Epidermal melanocyte (primary cell): ENCODE measurements at regions not wholly inside any gene's neighbourhood (a gene's known extent, or its start where the extent isn't known, plus 50 kb on each side); places are given as distances from the start of the nearest gene placed in this dataset.

ENCODE experiments used
- DNase-seq: peaks from one replicate; pipeline ENCODE4 v3.0.0; 2011; ENCODE audit warnings: low spot score; ENCODE audit not compliant: insufficient read length

DNA sequence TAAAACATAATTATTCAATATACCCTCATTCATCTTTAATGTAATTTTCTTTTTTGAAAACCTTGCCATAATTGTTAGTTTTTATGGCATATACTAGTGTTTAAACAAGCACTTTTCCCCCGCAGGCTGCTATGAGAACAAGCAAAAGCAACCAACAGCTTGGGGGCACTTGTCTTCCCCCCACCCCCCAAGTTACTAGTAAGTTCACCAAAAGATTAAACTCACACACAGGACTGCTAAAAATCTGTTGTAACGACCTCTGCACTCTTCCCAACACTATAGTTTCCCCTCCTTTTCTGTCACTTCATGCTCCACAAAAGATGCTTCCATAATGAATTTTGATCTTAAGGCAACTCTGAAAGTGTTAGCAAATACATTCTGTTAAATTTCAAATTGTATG lies 474.9 kb upstream of the SOX5 start:
- no peak for DNase-seq

- DNase-seq, result no peak
These were observed 474.1 kb upstream of the SOX5 start for GRCh38 chr12:24423611-24424010.

DNA sequence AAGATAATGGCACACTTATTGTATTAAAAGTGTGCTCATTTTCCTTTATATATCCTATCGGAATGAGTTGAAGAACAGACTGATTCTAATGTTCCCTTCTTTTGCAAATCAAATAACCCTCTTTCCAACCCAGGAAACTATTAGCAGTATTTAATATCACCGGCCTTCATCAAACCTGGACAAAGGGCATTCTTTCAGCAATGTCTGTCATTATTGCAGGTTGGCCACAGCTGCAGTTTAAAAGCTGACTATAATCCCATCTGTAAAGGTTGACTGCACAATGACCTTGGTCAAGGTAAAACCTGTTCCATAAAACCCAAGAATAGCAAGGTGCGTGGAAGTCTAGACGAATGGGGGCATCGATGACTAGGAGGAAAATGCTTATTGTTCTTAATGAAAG lies 472.3 kb upstream of the SOX5 start:
- no peak for DNase-seq

GRCh38 chr12:24418157-24418556 lies 468.7 kb upstream of the SOX5 start:
- DNase-seq, result no peak

DNA sequence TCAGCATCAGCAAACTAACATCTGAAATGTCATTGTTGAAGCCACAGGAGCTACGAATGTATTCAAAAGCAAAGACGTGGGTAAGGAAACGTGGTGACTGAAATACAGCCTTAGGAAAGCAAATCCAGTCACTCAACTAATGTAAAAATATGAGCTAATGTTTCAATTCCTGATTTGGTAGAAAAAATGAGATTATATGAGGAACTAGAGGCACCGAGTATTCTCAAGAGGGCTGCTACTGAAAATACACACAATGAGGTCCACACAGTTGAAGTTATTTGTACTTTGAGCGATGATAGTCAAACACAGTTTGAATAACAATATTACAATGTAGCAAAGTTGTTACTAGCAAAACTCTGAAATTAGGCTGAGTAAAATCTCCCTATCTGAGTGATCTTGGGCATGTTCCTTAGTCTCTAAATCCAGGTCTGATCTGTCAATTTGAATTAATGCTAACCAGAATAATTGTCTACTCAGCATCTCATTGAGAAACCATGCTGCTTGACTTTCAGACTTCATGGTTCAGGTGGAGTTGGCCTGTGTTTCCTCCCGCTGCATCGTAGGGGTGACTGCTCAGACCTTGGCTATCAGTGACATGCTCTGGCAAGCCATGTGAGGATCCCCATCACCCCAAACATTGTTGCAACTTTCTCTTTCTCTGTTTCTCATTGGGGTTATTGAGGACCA lies 467.1 kb upstream of the SOX5 start:
- DNase-seq, result no peak

DNA sequence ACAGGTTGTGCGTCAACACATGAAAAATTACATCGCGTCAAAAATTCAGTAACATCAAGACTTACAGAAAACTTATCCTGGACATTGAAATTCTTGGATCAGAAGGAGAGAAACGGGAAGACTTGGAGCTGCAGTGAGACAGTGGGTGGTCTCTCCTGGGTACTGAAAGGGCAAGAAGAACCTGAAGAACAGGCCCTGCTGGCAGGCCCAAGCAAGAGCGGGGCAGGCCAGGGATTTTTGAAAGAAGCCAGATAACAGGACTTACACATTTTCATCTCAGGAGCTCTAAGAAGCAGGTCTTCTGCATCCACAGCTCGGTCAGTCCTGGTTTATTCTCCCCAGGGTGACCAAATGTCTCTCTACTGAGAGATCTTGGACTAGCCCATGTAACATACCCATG lies 466.5 kb upstream of the SOX5 start:
- no peak for DNase-seq

DNA sequence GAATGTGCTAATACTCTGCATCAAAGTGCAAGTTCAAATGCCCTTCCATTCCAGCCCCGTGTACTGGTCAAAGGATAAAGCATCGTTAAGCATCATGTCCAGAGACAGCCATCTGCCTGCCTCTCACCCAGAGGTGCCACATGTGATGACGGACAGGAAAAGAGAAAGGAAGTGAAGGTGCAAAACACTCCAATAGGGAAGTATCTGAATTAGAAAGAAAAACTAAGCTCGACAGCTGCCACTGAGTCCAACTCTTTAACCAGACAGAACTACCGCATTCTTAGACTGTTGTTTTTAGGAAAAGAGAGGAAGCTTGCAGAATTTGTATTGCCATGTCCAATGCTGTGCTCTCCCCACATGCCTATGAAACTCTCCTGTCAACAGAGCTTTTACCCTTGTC lies 465.0 kb upstream of the SOX5 start:
- no peak for DNase-seq

DNA sequence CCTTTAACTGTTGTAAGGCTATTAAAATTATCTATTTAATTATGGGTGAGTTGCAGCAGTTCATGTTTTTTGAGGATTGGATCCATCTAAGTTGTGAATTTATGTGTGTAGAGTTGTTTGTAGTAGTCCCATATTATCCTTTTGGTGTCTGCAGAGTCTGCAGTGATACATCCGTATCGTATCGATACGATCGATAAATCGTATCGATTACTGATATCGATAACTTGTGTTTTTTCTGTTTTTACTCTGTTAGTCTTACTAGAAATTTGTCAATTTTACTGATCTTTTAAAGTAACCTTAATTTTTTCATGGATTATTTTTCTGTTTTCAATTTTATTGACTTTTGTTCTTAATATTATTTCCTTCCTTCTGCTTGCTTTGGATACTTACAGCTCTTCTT lies 462.5 kb upstream of the SOX5 start:
- no peak for DNase-seq

- no peak for DNase-seq
These were observed 460.4 kb upstream of the SOX5 start for GRCh38 chr12:24409868-24410267.

GRCh38 chr12:24408305-24408704 lies 458.8 kb upstream of the SOX5 start:
- DNase-seq, result no peak

- DNase-seq, result no peak
These were observed 458.4 kb upstream of the SOX5 start for GRCh38 chr12:24407884-24408283.

- DNase-seq, result no peak
These were observed 454.8 kb upstream of the SOX5 start for GRCh38 chr12:24404086-24404815.

DNA sequence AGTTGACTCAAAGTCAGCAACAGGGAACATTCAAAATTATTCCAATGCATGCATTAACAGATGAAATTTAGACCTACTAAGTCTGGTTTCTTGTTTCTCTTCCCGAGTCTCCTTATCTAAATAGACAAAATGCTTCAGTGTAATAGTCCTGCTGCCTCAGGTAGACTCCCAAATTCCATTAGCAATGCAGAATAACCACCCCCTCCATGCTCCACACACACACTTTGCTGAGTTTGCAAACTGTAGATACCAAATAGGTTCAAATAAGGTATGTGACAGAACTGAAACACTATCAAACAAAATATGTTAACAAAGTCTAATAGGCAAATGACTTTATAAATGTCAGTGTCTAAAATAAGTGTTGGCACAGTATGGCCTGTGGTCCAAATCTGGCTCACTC lies 451.1 kb upstream of the SOX5 start:
- DNase-seq, result no peak

DNA sequence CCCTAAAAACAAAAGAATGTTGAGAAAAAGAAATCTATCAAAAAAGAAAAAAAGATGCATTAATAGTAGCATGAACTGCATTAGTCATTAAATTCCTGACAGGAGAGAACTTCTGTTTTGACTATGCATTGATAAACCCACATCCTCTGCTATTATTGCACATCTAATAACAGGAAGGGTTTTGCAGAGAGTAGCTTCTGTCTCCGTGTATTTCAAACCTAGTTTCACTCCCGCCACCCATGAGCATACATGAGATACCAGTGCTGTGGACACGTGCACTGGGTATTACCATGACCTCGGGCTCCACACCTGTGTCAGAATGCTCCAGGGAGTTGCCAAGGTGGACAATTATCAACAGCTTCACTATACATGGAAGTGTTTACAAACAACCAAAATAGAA lies 449.1 kb upstream of the SOX5 start:
- no peak for DNase-seq

- no peak for DNase-seq
These were observed 446.8 kb upstream of the SOX5 start for GRCh38 chr12:24396224-24396623.

DNA sequence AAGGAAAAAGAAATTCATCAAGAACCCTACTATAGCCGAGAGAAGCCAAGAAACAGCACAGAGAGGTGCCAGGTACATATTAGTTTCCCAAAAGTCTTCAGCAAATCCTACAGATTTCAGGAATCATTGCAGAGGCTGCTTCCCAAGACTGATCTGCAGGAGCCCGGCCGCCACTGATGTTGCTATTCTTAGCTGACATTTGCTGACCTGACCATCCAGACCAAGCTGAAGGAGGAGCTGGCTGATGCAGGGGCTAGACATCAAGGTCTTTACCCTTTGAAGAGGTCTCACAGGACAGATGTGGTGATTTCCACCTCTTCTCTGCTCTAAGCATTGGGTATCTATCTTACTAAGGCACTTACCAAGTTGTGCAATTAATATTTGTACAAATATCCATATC lies 444.8 kb upstream of the SOX5 start:
- no peak for DNase-seq

DNA sequence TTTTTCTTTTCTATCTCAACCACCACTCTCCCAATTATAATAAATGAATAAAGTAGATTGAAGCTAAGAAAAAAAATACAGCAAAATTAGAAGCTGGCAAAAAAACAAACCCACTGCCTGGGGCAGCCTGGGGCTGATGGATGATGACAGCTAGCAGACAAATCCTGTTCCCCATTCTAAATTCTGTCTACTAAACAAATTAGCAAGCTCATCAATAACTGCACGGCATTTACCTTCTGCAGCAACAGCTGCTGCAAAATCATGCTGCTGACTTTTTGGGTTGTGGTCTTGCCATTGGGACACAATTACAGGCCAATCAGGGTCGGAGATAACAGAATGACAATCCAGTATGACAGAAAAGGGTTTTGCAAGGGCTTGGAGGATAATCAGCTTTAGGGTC lies 443.6 kb upstream of the SOX5 start:
- no peak for DNase-seq

GRCh38 chr12:24389394-24389793 lies 439.9 kb upstream of the SOX5 start:
- DNase-seq, result no peak

DNA sequence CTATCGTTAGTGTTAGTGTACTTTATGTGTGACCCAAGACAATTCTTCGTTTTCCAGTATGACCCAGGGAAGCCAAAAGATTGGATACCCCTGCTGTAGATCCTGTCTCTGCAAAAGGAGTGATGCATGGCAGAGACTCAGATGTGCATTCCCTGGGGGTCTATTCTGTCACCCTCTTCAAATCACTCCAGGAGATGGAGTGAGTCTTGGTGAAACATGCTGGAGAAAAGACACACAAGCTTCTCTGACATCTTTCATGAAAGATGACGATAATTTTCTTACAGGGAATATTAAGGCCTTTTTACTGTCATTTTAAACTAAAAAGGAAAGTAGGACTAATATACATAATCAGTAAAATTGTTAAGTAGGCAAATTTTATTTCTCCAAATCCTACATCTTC lies 437.9 kb upstream of the SOX5 start:
- no peak for DNase-seq

- no peak for DNase-seq
These were observed 437.4 kb upstream of the SOX5 start for GRCh38 chr12:24386836-24387235.

GRCh38 chr12:24381790-24382189 lies 432.3 kb upstream of the SOX5 start:
- DNase-seq, result no peak

DNA sequence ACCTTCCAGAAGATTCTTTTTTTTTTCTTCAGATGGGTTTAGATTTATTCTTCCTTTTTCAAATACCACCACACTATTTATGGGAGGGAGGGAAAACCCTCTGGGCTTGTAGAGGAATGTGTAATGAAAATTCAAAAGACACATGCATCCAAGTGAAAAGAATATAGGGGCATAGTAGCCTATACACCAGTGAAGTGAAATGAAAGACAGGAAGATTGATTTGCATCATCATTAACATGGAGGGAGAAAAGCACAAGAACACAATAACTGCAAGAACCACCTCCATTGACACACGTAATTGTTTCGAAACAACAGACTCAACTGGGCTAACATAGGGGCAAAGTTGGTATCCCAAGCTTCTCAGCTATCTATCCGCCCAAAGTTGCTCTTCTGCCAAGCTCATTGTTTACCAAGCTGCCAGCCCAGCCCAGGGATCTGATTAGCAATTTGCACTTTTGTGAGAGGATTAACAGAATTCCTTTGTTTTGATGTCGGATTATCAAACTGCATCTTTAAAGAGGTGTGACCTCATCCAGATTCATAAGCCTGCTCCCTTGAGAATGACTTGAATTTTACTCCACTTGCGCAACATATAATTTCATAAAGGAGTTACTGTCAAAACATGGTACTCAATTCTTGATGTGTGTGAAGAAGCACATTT lies 430.5 kb upstream of the SOX5 start:
- DNase-seq, result no peak

GRCh38 chr12:24379433-24379832 lies 430.0 kb upstream of the SOX5 start:
- DNase-seq, result no peak
